Thyroid gland (tissue), 4 donors: ENCODE measurements at regions not wholly inside any gene's neighbourhood (a gene's known extent, or its start where the extent isn't known, plus 50 kb on each side); places are given as distances from the start of the nearest gene placed in this dataset.
A peak's percentile ranks its signal among the peaks of the same experiment; 100 is the strongest.

Experiments used
- DNase-seq, 2 donors: peaks; one replicate each; pipeline ENCODE4 v3.0.0-alpha.2; 2019
- H3K27ac ChIP-seq, 3 donors: fragments of 200-600 bp; sonication (generic); 1 replicate in 2 of 3; 2 replicates in 1 of 3; pipeline ENCODE4 v1.5.1; 2016 to 2019; ENCODE audit warnings: mild to moderate bottlenecking in 1 of 3, moderate library complexity in 1 of 3
- H3K27me3 ChIP-seq: fragments of 200-600 bp; sonication (generic); one replicate; pipeline ENCODE4 v1.5.1; 2019
- H3K36me3 ChIP-seq, 2 donors: fragments of 200-600 bp; sonication (generic); one replicate each; pipeline ENCODE4 v1.5.1; 2016 to 2019
- H3K4me1 ChIP-seq, 2 donors: fragments of 200-600 bp; sonication (generic); one replicate each; pipeline ENCODE4 v1.5.1; 2017 to 2019
- H3K4me3 ChIP-seq, 3 donors: fragments of 200-600 bp; sonication (generic); replicated peaks in 1 of 3; 1 replicate in 2 of 3; 2 replicates in 1 of 3; pipeline ENCODE4 v1.5.1; 2016; ENCODE audit warnings: mild to moderate bottlenecking in 1 of 3
- H3K9me3 ChIP-seq: fragments of 200-600 bp; sonication (generic); one replicate; pipeline ENCODE4 v1.5.1; 2017
- CTCF ChIP-seq, 6 experiments: fragments of 200-600 bp in 3 of 6; fragments of 450-650 bp in 3 of 6; sonication (generic) in 3 of 6; IDR thresholded peaks; one replicate each; pipeline ENCODE4 v1.5.1; 2016 to 2019; ENCODE audit warnings: antibody characterized with exemption in 6 of 6, mild to moderate bottlenecking in 2 of 6, inconsistent platforms in 1 of 6, moderate library complexity in 1 of 6
- POLR2A ChIP-seq, 2 donors: fragments of 450-650 bp; IDR thresholded peaks; one replicate each; pipeline ENCODE4 v1.6.1; 2017; ENCODE audit warnings: antibody characterized with exemption in 2 of 2, mild to moderate bottlenecking in 2 of 2, moderate library complexity in 1 of 2
- WGBS, 2 donors: methylation state at CpG; one replicate each; pipeline ENCODE4 v1.1.5; 2017; 5-methylcytosine and 5-hydroxymethylcytosine counted together
- intact Hi-C: fragments of 100-400 bp; cut with DNase I; formaldehyde crosslinking; loops from one replicate; pipeline ENCODE4 v1.15.1; 2023

- TF ChIP-seq POLR2A (IDR thresholded peaks at IDR 0.05) (no peak), CTCF (IDR thresholded peaks at IDR 0.05) (no peak)
- Histone ChIP-seq H3K27me3 (no peaks in the 10 kb centered on the region), H3K9me3 (no peaks in the 10 kb centered on the region), H3K27ac (no peak overlapping the region), H3K36me3 (no peaks in the 10 kb centered on the region), H3K4me3 (no peak overlapping the region), H3K4me1 (no peaks in the 10 kb centered on the region)
- intact Hi-C loops, result no loop called here
- 67 to 73% methylated on average over 4 of the region's 4 CpGs for WGBS, 2 donors
- DNase-seq, result no peak
These were observed 390.4 kb downstream of the SHISA9 start for GRCh38 chr16:13291591-13292333.

GRCh38 chr16:13296206-13296605, 394.8 kb downstream of the SHISA9 start:
- no peak for TF ChIP-seq CTCF (IDR thresholded peaks at IDR 0.05)
- TF ChIP-seq POLR2A (IDR thresholded peaks at IDR 0.05), result no peak
- Histone ChIP-seq H3K27ac (no peak overlapping the region), H3K36me3 (no peaks in the 10 kb centered on the region), H3K4me1 (no peaks in the 10 kb centered on the region), H3K9me3 (no peaks in the 10 kb centered on the region), H3K27me3 (no peaks in the 10 kb centered on the region), H3K4me3 (no peak overlapping the region)
- intact Hi-C loops, result no loop called here
- DNase-seq, result no peak
- 92 to 94% methylated on average over 4 of the region's 4 CpGs for WGBS, 2 donors

GRCh38 chr16:13298666-13299065, 397.3 kb downstream of the SHISA9 start:
- intact Hi-C loops, result no loop called here
- no peak for TF ChIP-seq POLR2A (IDR thresholded peaks at IDR 0.05)
- no peak for TF ChIP-seq CTCF (IDR thresholded peaks at IDR 0.05)
- 60 to 79% methylated on average over 4 to 5 of the region's 5 CpGs for WGBS, 2 donors
- no peaks in the 10 kb centered on the region for H3K4me1 ChIP-seq
- no peak for DNase-seq
- no peaks in the 10 kb centered on the region for H3K36me3 ChIP-seq
- H3K27me3 ChIP-seq, result no peaks in the 10 kb centered on the region
- H3K4me3 ChIP-seq, result no peak overlapping the region
- H3K27ac ChIP-seq, result no peak overlapping the region
- no peaks in the 10 kb centered on the region for H3K9me3 ChIP-seq

- no peak for TF ChIP-seq POLR2A (IDR thresholded peaks at IDR 0.05)
- TF ChIP-seq CTCF (IDR thresholded peaks at IDR 0.05), result no peak
- Histone ChIP-seq H3K27me3 (no peaks in the 10 kb centered on the region), H3K9me3 (no peaks in the 10 kb centered on the region), H3K27ac (no peak overlapping the region), H3K4me1 (no peaks in the 10 kb centered on the region), H3K4me3 (no peak overlapping the region), H3K36me3 (no peaks in the 10 kb centered on the region)
- 60 to 64% methylated on average over 9 of the region's 9 CpGs for WGBS, 2 donors
- intact Hi-C loops, result no loop called here
- DNase-seq, result peak; percentile 2 to 9
These were observed 398.9 kb downstream of the SHISA9 start for GRCh38 chr16:13300066-13300840.
